ENCODE measurements at regions not wholly inside any gene's neighbourhood (a gene's known extent, or its start where the extent isn't known, plus 50 kb on each side); places are given as distances from the start of the nearest gene placed in this dataset.

DNA sequence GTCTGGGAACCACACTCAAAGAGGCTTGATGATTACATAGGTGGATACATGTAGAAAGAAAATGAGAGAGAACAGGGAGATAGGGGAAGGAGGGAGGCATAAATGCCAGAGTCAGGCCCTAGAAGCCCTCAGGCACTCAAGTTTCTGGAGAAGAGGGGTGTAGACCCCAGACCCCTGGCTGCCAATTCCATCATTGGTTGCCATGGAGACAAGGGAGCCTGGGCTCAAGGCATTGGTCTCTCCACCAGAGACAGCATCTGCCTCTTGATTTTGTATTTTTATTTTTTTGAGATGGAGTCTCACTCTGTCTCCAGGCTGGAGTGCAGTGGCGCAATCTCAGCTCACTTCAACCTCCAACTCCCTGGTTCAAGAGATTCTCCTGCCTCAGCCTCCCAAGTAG, 114.3 kb upstream of the GRIK3 start:
- 95 to 100% methylated on average over 1 of the region's 1 CpG for WGBS, 2 donors

DNA sequence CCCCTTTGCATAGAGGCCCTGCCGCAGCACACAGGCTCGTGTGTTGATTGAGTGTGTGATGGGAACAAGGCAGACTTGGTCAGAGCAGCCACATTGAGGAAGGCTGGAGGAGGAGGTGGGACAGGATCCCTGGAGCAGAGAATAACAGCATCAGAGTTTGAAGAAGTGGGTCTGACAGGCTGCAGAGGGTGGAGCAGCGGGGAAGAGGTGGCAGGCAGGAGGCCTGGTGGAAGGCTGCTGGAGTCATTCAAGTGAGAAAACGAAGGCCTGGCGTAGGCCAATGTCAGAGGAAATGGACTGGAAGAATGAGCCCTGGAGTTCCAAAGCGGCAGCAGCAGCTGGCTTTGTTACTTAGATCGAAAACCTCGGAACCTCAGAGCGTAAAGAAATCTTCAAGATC, 115.0 kb upstream of the GRIK3 start:
- Histone ChIP-seq H3K27ac (no peak overlapping the region), H3K4me1 (no peaks in the 10 kb centered on the region), H3K27me3 (no peaks in the 10 kb centered on the region), H3K36me3 (ENCODE audit: low read depth, missing control alignments) (no peaks in the 10 kb centered on the region), H3K9me3 (no peaks in the 10 kb centered on the region), H3K4me3 (no peak overlapping the region)
- no peak for DNase-seq
- 81 to 88% methylated on average over 9 of the region's 9 CpGs for whole genome bisulfite sequencing, 2 donors
- intact Hi-C loops (cut with DNase I; ENCODE audit: low total_unique reads): no loop called here
- TF ChIP-seq, protein P1, sequence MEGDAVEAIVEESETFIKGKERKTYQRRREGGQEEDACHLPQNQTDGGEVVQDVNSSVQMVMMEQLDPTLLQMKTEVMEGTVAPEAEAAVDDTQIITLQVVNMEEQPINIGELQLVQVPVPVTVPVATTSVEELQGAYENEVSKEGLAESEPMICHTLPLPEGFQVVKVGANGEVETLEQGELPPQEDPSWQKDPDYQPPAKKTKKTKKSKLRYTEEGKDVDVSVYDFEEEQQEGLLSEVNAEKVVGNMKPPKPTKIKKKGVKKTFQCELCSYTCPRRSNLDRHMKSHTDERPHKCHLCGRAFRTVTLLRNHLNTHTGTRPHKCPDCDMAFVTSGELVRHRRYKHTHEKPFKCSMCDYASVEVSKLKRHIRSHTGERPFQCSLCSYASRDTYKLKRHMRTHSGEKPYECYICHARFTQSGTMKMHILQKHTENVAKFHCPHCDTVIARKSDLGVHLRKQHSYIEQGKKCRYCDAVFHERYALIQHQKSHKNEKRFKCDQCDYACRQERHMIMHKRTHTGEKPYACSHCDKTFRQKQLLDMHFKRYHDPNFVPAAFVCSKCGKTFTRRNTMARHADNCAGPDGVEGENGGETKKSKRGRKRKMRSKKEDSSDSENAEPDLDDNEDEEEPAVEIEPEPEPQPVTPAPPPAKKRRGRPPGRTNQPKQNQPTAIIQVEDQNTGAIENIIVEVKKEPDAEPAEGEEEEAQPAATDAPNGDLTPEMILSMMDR (IDR thresholded peaks at IDR 0.05): no peak
- no peak for TF ChIP-seq POLR2A (IDR thresholded peaks at IDR 0.05)

More for the DNA sequence above, 114.3 kb upstream of the GRIK3 start:
- no peaks in the 10 kb centered on the region for H3K4me1 ChIP-seq
- H3K27ac ChIP-seq: no peak overlapping the region
- H3K4me3 ChIP-seq: no peak overlapping the region
- no peak for DNase-seq
- TF ChIP-seq, protein P1 (IDR thresholded peaks at IDR 0.05): no peak
- TF ChIP-seq POLR2A (IDR thresholded peaks at IDR 0.05): no peak
- no peaks in the 10 kb centered on the region for H3K27me3 ChIP-seq
- H3K36me3 ChIP-seq (ENCODE audit: low read depth, missing control alignments): no peaks in the 10 kb centered on the region
- intact Hi-C loops (cut with DNase I; ENCODE audit: low total_unique reads): no loop called here
- H3K9me3 ChIP-seq: no peaks in the 10 kb centered on the region

DNA sequence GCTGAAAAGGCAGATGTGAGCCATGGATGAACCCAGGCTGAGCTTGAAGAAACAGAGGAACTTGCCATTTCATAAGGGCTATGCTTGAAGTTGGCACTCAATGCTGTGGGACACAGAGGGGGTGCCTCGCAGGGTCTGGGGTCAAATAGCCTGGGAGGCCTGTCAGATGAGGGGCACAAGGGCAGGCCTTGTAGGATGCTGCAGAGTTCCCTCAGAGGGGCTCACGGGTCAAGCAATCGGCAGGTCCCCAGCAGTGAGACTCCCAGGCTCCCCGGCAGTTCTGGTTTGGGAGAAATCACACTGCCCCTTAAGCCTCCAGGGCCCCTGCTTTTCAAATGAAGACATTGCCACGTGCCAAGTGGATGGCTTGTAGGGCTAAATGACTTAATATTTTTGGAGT, 116.7 kb upstream of the GRIK3 start:
- Histone ChIP-seq H3K4me3 (no peak overlapping the region), H3K27me3 (no peaks in the 10 kb centered on the region), H3K4me1 (no peaks in the 10 kb centered on the region), H3K36me3 (ENCODE audit: low read depth, missing control alignments) (no peaks in the 10 kb centered on the region), H3K9me3 (no peaks in the 10 kb centered on the region), H3K27ac (no peak overlapping the region)
- WGBS, 2 donors: 57 to 76% methylated on average over 5 of the region's 5 CpGs
- no peak for DNase-seq
- intact Hi-C loops (cut with DNase I; ENCODE audit: low total_unique reads): no loop called here
- TF ChIP-seq, protein P1 (IDR thresholded peaks at IDR 0.05): no peak
- no peak for TF ChIP-seq POLR2A (IDR thresholded peaks at IDR 0.05)

DNA sequence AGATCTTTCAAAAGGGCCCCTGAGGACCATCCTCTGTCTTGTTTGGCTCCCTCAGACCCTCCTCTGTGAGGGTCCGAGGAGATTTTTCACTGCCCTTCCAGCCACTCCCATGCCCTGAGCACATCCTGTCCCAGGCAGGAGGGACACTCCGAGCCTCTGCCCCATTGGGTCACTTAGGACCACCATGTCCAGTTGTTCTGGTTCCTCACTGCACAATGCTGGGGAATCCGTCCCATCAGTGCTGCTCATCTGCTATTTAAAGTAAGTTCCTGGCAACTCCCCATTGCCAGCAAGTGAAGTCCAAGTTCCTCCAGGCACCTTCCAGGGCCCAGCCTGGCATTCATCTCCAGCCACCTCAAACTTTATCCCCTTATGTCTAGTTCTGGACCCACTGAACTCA, 117.5 kb upstream of the GRIK3 start:
- no peaks in the 10 kb centered on the region for H3K9me3 ChIP-seq
- H3K36me3 ChIP-seq (ENCODE audit: low read depth, missing control alignments): no peaks in the 10 kb centered on the region
- WGBS, 2 donors: 50 to 63% methylated on average over 2 to 3 of the region's 3 CpGs
- no peaks in the 10 kb centered on the region for H3K4me1 ChIP-seq
- intact Hi-C loops (cut with DNase I; ENCODE audit: low total_unique reads): no loop called here
- no peak overlapping the region for H3K27ac ChIP-seq
- DNase-seq: no peak
- no peak overlapping the region for H3K4me3 ChIP-seq
- no peak for TF ChIP-seq POLR2A (IDR thresholded peaks at IDR 0.05)
- TF ChIP-seq, protein P1 (IDR thresholded peaks at IDR 0.05): no peak
- H3K27me3 ChIP-seq: no peaks in the 10 kb centered on the region

DNA sequence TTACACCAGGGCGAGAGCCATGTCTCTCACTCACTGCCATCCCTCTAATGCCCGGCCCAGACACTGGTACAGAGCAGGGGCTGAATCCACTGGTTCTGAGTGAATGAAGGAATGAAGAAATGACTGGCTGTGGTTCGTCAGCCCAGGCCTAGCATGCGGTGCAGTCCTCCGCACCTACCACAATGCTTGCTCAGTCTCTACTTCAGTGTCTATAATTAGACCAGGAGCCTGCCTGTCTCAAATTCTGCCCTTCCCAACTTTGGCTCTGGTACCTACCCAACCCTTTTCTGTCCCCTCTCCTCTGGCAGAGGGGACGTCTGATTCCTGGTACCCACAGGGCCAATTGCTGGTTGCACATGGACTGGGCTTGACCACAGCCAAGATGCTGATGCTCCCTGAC, 118.2 kb upstream of the GRIK3 start:
- TF ChIP-seq POLR2A (IDR thresholded peaks at IDR 0.05): no peak
- TF ChIP-seq, protein P1 (IDR thresholded peaks at IDR 0.05): no peak
- Histone ChIP-seq H3K27me3 (no peaks in the 10 kb centered on the region), H3K9me3 (no peaks in the 10 kb centered on the region), H3K4me3 (no peak overlapping the region), H3K27ac (no peak overlapping the region), H3K4me1 (no peaks in the 10 kb centered on the region), H3K36me3 (ENCODE audit: low read depth, missing control alignments) (no peaks in the 10 kb centered on the region)
- no peak for DNase-seq
- intact Hi-C loops (cut with DNase I; ENCODE audit: low total_unique reads): no loop called here
- WGBS, 2 donors: 78 to 79% methylated on average over 6 of the region's 6 CpGs

Measured in testis (tissue), 2 donors.